ENCODE measurements at regions not wholly inside any gene's neighbourhood (a gene's known extent, or its start where the extent isn't known, plus 50 kb on each side); places are given as distances from the start of the nearest gene placed in this dataset.

- Histone ChIP-seq H3K9me3 (ENCODE audit: low read depth) (no peaks in the 10 kb centered on the region), H3K4me1 (ENCODE audit: low read depth) (no peaks in the 10 kb centered on the region), H3K27ac (no peak overlapping the region), H3K36me3 (no peaks in the 10 kb centered on the region), H3K27me3 (peaks cover 33% of the 10 kb centered on the region), H3K4me3 (no peak overlapping the region)
- DNase-seq (ENCODE audit: low read depth in 1 of 2, low spot score in 1 of 2): peak in 1 of 2 donors; percentile 49
- TF ChIP-seq CTCF (IDR thresholded peaks at IDR 0.05; ENCODE audit: low read depth, low read length): no peak
These were observed 185.5 kb downstream of the ZNF365 start for GRCh38 chr10:62559481-62560200.

DNA sequence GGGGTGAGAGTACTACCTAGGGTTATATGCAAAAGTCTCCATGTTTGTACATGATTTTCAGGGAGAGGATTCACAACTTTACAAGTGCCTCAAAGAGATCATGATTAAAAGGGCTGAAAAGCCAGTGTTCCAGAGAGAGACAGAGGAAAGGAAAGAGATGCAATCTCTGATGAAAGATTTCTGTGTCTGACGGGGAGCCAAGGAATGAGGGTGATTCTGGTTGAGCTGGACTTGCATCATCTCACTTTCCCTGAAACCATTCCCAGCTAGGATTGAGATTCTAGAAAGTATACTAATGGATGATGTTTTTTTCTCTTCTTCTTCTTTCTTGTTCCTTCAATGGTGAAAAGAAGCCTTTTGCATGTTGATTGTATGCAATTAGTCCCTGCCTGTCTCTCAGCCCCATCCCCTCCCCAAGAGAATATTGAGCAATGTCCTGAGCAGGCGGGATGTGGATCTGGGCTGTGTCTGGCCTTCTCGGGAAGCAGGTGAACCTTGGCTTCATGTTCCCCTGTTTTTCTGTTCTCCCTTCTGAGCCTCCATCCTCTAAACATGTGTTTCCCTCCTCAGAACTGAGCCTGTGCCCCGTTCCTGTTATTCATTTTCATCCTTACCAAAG, 186.1 kb downstream of the ZNF365 start:
- no peak for TF ChIP-seq CTCF (IDR thresholded peaks at IDR 0.05; ENCODE audit: low read depth, low read length)
- H3K36me3 ChIP-seq: no peaks in the 10 kb centered on the region
- no peaks in the 10 kb centered on the region for H3K4me1 ChIP-seq (ENCODE audit: low read depth)
- no peak overlapping the region for H3K4me3 ChIP-seq
- peaks cover 33% of the 10 kb centered on the region for H3K27me3 ChIP-seq
- H3K9me3 ChIP-seq (ENCODE audit: low read depth): no peaks in the 10 kb centered on the region
- H3K27ac ChIP-seq: no peak overlapping the region
- DNase-seq (ENCODE audit: low read depth in 1 of 2, low spot score in 1 of 2): peak in 1 of 2 donors; percentile 85

DNA sequence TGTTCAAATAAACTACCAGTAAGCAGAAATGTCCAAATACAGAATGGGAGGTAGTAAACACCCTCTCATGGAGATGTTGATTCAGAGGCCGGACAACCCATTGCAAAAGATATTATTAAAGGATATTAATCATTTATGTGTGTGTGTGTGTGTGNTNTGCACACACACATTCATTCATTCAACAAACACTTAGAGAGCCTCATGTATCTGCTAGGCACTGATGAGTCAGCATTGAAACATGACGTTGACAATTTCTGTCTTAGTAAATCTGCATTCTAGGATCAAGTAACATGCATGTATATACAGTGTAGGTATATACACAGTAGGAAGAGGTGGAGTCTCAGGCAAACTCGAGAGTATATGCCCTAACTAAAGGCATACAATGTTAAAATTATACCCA, 187.0 kb downstream of the ZNF365 start:
- H3K27ac ChIP-seq: no peak overlapping the region
- no peaks in the 10 kb centered on the region for H3K36me3 ChIP-seq
- no peaks in the 10 kb centered on the region for H3K4me1 ChIP-seq (ENCODE audit: low read depth)
- H3K9me3 ChIP-seq (ENCODE audit: low read depth): no peaks in the 10 kb centered on the region
- H3K27me3 ChIP-seq: peaks cover 33% of the 10 kb centered on the region
- TF ChIP-seq CTCF (IDR thresholded peaks at IDR 0.05; ENCODE audit: low read depth, low read length): no peak
- no peak overlapping the region for H3K4me3 ChIP-seq
- DNase-seq (ENCODE audit: low read depth in 1 of 2, low spot score in 1 of 2): no peak

GRCh38 chr10:62562101-62562500, 187.9 kb downstream of the ZNF365 start:
- H3K4me3 ChIP-seq: no peak overlapping the region

GRCh38 chr10:62562795-62563194, 188.6 kb downstream of the ZNF365 start:
- H3K4me3 ChIP-seq: no peak overlapping the region
- H3K9me3 ChIP-seq (ENCODE audit: low read depth): no peaks in the 10 kb centered on the region
- no peaks in the 10 kb centered on the region for H3K36me3 ChIP-seq
- no peak for TF ChIP-seq CTCF (IDR thresholded peaks at IDR 0.05; ENCODE audit: low read depth, low read length)
- H3K27ac ChIP-seq: no peak overlapping the region
- DNase-seq (ENCODE audit: low read depth in 1 of 2, low spot score in 1 of 2): no peak
- H3K27me3 ChIP-seq: peaks cover 29% of the 10 kb centered on the region
- H3K4me1 ChIP-seq (ENCODE audit: low read depth): no peaks in the 10 kb centered on the region

More at GRCh38 chr10:62562101-62562500, 187.9 kb downstream of the ZNF365 start:
- TF ChIP-seq CTCF (IDR thresholded peaks at IDR 0.05; ENCODE audit: low read depth, low read length): no peak
- H3K4me1 ChIP-seq (ENCODE audit: low read depth): no peaks in the 10 kb centered on the region
- no peak overlapping the region for H3K27ac ChIP-seq
- H3K27me3 ChIP-seq: peaks cover 29% of the 10 kb centered on the region
- no peaks in the 10 kb centered on the region for H3K9me3 ChIP-seq (ENCODE audit: low read depth)
- peak in 1 of 2 donors; percentile 6 for DNase-seq (ENCODE audit: low read depth in 1 of 2, low spot score in 1 of 2)
- no peaks in the 10 kb centered on the region for H3K36me3 ChIP-seq
